ENCODE measurements at regions not wholly inside any gene's neighbourhood (a gene's known extent, or its start where the extent isn't known, plus 50 kb on each side); places are given as distances from the start of the nearest gene placed in this dataset.
"Not testable (repeated sequence)": the region's sequence is repeated elsewhere in the genome, so short reads cannot be mapped to it uniquely, and the experiment has no call there.

DNA sequence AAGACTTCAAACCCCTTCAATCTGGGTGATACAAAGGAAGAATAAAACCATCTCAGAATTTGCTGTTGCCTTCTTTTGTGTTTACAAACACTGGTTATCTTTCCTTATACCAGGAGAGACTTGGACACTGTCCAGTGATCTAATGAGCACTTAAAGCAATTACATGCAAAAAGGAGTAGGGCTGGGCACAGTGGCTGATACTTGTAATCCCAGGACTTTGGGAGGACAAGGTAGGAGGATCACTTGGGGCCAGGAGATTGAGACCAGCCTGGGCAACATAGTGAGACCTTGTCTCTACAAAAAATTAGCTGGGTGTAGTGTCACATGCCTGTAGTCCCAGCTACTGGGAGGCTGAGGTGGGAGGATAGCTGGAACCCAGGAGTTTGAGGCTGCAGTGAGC lies 95.7 kb upstream of the DRD5 start:
- no peak overlapping the region for H3K4me3 ChIP-seq (ENCODE audit: low read depth, low read length)
- no peak for DNase-seq (ENCODE audit: low read depth)
- TF ChIP-seq, protein P1, sequence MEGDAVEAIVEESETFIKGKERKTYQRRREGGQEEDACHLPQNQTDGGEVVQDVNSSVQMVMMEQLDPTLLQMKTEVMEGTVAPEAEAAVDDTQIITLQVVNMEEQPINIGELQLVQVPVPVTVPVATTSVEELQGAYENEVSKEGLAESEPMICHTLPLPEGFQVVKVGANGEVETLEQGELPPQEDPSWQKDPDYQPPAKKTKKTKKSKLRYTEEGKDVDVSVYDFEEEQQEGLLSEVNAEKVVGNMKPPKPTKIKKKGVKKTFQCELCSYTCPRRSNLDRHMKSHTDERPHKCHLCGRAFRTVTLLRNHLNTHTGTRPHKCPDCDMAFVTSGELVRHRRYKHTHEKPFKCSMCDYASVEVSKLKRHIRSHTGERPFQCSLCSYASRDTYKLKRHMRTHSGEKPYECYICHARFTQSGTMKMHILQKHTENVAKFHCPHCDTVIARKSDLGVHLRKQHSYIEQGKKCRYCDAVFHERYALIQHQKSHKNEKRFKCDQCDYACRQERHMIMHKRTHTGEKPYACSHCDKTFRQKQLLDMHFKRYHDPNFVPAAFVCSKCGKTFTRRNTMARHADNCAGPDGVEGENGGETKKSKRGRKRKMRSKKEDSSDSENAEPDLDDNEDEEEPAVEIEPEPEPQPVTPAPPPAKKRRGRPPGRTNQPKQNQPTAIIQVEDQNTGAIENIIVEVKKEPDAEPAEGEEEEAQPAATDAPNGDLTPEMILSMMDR (conservative IDR thresholded peaks at IDR 0.05; ENCODE audit: low read depth, low read length): no peak

DNA sequence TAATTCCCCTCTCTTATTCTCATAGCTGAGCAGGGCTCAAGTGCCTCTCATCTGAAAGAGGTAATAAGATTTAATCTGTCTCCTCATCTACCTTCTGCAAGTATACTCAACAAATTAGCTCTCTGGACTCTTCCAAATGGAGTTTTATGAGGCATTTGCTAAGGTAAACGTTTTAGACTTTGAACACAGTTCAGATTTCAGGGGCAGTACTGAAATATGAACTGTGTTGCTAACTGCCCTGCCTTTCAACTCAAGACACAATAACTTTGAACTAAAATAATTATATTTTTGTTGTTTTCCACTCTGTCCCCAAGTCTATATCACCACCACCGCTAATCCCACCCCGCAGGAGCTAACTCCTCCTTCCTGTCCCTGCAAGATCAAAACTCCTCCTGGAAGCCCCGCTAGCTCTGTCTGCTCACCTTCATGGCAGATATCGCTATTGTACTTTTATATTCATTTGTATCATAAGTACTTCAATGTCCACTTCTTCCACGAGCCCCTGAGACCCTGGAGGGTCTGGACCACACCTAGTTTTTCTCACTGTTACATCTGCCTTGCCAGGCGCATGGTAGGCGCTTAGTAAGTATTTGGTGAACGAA lies 90.7 kb upstream of the DRD5 start:
- H3K4me3 ChIP-seq (ENCODE audit: low read depth, low read length): peak overlapping the region; percentile 62
- not testable (repeated sequence) for DNase-seq (ENCODE audit: low read depth)

DNA sequence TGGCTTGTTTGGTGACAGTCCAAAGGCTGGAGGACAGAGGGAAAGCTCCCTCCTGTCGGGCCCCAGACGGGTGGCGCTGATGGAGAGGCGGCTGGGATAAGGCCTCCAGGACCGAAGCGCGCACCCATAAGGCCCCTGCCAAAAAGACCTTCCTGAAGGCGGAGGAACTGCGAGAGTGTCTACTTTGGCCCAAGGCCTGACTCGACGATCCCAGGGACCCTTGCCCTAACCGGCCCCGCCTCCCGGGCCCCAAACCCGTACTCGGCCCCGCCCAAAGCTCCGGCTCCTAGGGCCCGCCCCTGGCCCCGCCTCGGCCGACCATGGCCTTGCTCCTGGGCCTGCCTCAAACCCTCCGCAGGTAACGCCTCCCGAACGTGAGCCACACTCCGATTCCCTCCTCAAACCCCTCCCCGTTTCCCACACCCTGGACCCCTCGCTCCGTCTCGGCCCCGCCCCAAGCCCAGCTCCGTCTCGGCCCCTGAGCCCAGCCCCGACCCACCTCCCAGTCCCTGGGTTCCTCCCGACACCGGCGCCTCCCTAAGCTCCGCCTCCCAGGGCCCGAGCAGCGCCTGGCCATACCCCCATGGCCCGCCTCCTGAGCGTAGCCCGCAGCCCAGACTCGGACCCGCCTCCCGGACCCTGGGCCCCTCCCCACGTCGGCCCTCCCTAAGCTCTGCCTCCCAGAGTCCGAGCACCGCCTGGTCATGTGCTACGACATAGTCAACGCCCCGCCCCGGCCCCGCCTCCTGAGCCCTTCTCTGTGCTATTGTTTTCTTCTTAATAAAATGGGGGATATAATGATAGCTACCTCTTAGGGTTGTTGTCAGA lies 90.0 kb upstream of the DRD5 start:
- TF ChIP-seq, protein P1 (conservative IDR thresholded peaks at IDR 0.05; ENCODE audit: low read depth, low read length): no peak
- DNase-seq (ENCODE audit: low read depth): peak; percentile 93
- peak overlapping the region; percentile 62 for H3K4me3 ChIP-seq (ENCODE audit: low read depth, low read length)

DNA sequence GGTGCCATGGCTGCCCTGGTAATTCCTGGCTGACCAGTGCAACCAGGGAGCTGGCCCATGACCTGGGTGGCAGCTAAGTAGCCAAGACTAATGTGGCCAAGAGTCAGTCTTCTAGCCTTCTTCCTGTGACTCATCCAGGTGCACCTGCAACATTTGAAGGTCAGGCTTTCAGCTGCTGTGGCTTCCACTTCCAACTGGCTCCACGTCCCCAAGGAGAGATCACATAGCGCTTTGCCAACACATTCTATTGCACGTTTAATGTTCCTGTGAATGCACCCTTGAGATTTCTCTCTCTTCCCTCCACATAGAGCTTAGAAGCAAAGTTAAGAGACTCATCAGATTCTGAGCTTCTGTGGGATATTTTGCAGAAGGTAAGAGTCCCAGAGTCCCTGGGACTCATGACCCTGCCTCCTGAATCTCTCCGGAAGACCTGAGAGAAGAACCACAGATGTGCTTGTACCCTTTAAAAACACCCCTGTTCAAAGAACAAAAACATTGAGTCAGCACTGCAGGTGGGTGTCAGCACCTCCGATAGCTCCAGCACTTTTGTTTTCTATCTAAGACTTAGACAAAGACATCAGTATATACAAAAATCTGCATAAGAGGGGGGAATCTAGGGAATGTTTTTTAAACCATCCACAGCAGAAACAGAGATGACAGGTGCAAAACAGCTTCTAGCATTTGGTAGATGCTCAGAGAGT lies 88.5 kb upstream of the DRD5 start:
- not testable (repeated sequence) for H3K4me3 ChIP-seq (ENCODE audit: low read depth, low read length); DNase-seq (ENCODE audit: low read depth)

DNA sequence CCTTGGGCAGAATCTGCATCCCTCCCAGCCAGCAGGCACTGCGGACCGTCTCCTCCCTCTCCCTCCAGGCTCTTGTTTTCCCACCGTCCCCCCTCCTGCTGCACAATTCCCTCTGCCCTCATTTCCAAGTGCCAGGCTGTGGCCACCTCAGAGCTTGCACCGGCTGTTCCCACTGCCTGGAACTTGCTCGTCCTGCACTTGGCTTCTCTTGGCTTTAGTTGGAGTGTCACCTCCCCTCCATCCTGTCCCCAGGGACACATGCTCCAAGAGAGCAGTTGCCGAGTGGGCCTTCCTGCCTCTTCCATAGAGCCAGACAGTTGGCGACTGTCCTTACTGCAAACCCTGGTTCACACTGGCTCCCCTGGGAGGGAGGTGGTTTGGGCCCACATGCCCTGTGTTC lies 87.0 kb upstream of the DRD5 start:
- not testable (repeated sequence) for H3K4me3 ChIP-seq (ENCODE audit: low read depth, low read length); DNase-seq (ENCODE audit: low read depth)

DNA sequence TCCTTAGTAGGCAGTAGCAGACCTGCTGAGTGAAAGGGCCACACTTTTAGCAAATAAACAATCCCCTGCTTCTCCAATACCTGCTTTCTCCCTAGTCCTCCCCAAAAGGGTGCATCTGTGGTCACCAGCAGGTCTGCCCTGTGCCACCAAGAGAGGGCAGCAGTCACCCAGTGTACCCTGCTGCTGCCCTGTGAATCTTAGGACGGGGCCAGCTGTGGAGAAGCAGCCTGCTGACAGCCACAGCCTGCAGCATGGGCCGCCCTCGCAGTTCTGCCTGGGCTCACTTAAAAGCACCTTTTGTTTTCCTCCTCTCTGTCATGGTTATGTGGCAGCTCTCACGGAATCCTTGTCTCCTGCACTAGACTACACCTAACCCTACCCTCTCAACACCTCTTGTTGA lies 85.4 kb upstream of the DRD5 start:
- DNase-seq (ENCODE audit: low read depth): peak; percentile 2
- H3K4me3 ChIP-seq (ENCODE audit: low read depth, low read length): not testable (repeated sequence)

DNA sequence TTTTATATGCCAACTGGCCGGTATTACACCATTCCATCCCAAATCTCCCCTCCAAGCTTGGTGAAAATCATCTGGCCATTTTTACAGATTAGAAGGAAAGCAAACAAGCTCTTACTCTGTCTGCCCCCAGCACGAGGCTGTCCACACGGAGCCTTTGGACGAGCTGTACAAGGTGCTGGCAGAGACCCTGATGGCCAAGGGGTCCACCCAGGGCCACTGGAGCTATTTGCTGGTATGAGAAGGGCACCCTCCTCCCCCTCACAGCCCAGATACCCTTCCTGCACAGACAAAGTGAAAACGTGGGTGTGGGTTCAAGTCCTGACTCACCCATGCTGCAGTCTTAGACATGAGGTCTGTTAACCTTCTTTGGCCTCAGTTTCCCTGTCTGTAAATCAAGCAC lies 84.9 kb upstream of the DRD5 start:
- H3K4me3 ChIP-seq (ENCODE audit: low read depth, low read length); DNase-seq (ENCODE audit: low read depth): not testable (repeated sequence)

DNA sequence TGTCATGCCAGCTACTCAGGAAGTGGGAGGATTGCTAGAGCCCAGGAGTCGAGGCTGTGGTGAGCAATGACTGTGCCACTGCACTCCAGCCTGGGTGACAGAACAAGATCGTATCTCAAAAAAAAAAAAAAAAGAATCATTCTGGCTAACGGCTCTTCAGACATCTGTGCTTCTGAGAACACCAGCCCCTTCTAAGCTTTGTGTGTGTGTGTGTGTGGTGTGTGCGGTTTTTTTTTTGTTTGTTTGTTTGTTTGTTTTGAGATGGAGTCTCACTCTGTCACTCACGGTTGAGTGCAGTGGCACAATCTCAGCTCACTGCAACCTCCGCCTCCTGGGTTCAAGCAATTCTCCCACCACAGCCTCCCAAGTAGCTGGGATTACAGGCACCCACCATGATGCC lies 79.4 kb upstream of the DRD5 start:
- DNase-seq (ENCODE audit: low read depth); H3K4me3 ChIP-seq (ENCODE audit: low read depth, low read length): not testable (repeated sequence)

DNA sequence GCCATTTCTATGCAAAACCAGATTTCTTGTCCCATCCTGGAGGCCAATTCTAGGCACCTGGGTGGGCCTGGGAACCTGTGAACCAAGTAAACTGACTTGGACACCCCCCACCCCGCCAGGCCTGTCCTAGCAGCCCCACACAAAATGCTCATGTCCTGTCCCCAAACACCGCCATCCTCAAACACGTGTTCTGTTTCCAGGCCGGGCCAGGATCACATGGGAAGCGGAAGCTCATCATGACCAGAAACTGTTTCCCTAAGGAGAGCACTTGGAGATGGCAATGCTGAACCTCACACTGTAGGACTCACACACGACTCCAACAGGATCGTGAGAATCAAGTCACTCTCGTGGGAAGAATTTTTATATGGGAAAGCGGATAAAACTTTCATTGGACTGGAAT lies 78.7 kb upstream of the DRD5 start:
- not testable (repeated sequence) for DNase-seq (ENCODE audit: low read depth); H3K4me3 ChIP-seq (ENCODE audit: low read depth, low read length)

DNA sequence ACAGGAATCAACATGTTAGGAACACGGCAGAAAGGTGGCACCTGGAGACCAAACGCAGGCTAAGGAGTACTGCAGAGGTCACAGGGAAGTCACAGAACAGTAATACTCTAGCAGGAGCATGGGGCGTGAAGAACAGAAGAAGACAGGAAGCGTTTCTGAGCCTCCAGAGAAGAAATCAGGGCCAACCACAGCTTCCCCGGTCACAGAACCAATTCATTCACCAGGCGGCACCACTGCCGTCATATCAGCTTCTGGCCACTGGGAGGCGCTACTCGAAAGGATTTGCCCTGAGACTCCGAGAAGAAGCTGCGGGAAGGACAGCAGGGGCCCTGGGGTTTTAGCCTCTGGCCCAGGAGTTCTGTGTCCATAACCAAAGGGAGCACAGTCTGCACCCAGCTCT lies 78.0 kb upstream of the DRD5 start:
- TF ChIP-seq, protein P1 (conservative IDR thresholded peaks at IDR 0.05; ENCODE audit: low read depth, low read length): peak; percentile 65
- DNase-seq (ENCODE audit: low read depth): peak; percentile 48

DNA sequence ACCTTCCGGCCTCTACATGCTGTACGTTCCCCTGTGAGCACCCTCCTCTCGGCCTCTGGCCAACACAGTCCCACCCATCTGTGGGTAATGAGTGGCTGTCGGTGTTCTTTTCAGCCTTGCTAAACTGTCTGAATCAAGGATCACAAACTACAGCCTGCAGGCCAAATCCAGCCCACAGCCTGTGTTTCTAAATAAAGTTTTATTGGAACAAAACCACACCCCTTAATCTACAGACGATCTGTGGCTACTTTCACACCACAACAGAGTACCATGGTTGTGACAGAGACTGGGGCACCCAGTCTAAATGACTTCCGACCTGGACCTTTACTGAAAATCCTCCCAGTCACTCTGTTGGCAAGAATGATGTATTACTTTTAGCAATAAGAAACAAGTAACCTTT lies 77.3 kb upstream of the DRD5 start:
- not testable (repeated sequence) for H3K4me3 ChIP-seq (ENCODE audit: low read depth, low read length); DNase-seq (ENCODE audit: low read depth)

More for the DNA sequence above, 78.0 kb upstream of the DRD5 start:
- H3K4me3 ChIP-seq (ENCODE audit: low read depth, low read length): no peak overlapping the region
